Suppressor macrophage treated with lipopolysaccharide for 1 hour (primary cell): ENCODE measurements at regions not wholly inside any gene's neighbourhood (a gene's known extent, or its start where the extent isn't known, plus 50 kb on each side); places are given as distances from the start of the nearest gene placed in this dataset.

Source experiments
- DNase-seq, 3 donors: peaks; one replicate each; pipeline ENCODE4 v3.0.0-alpha.2; 2020 to 2022

- DNase-seq: no peak
Measured at GRCh38 chr7:33701927-33702326, 203.4 kb upstream of the BMPER start.

- DNase-seq: no peak
Measured at GRCh38 chr7:33702514-33703054, 202.8 kb upstream of the BMPER start.

DNA sequence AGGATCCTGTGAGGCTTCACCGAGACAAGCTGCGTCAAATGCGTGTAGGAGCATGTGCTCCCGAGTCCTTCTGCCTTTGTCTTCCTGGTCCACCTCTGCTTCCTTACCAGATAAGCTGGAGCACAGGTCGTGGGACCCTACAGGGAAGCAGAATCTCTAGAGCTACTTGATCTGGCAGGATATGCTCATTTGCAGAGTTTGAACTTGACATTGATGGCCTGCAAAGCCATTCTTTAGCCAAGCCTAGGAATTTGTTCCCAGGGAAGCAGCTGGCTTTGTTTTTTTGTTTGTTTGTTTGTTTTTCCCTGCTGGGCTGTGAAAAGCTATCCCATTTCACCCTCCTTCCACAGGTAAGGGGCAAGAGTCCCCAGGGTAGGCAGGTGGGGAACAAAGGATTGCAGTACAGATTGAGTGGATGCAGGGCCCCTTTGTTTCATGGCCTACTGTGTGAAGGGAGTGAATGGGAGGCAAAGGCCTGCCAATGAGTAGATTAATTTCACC is 200.0 kb upstream of the BMPER start:
- no peak for DNase-seq

- DNase-seq: no peak
Measured at GRCh38 chr7:33706186-33706585, 199.2 kb upstream of the BMPER start.

- no peak for DNase-seq
Measured at GRCh38 chr7:33706771-33707200, 198.6 kb upstream of the BMPER start.

DNA sequence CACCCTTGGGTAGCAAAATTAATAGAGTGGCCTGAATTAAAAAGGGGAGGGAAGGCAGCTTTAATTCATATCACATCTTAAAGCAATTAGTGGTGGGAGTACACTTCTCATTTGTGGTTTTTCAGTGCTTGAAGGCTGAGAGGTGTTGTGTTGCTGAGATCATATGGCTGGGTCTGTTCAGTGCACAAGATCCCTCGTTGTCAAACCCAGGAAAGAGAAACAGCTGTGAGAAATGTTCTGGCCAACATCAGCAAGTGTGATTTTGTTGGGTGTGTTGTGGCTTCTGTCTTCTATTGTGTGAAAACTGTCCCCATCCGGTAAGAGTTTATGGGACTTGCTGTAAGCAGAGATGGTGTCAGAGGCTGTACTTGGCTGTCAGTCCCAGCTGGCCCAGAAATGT is 197.9 kb upstream of the BMPER start:
- no peak for DNase-seq

- DNase-seq: no peak
Measured at GRCh38 chr7:33710608-33711007, 194.7 kb upstream of the BMPER start.

DNA sequence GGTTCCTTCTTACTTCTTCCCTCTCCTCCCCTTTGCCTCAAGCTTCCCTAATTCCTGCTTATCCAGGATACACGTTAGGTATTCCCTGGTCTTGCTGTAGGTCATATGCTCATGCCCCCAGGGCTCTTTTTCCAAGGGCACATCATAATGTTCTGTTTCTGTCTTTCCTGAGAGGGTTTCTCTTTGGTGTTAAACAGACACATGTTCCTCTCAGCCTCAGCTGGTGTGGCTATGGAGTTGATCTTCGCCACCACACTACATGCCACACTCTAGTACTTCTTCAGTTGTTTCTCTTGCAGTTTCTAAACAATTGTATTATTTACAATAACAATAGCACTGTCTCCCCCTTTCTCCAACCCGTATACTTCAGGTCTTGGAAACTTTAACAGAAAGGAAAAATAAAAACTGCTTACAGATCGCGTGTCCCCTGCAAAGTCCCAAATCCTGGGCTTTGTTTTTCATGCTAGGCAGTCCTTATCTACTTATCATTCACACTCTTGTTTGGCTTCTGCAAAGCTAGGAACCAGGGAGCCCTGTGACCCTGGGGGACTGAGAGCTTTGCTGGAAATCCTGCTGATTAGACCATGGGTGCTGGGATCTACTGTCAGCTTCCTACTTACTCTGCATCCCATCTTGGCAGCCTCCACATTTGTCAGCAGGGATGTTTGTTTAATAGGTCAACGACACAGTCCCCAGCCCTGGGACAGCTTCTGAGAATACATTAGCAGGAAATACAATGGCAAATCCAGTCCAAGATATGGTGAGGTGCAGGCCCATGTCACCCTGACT is 193.9 kb upstream of the BMPER start:
- no peak for DNase-seq

GRCh38 chr7:33712020-33712414 is 193.3 kb upstream of the BMPER start:
- no peak for DNase-seq

DNA sequence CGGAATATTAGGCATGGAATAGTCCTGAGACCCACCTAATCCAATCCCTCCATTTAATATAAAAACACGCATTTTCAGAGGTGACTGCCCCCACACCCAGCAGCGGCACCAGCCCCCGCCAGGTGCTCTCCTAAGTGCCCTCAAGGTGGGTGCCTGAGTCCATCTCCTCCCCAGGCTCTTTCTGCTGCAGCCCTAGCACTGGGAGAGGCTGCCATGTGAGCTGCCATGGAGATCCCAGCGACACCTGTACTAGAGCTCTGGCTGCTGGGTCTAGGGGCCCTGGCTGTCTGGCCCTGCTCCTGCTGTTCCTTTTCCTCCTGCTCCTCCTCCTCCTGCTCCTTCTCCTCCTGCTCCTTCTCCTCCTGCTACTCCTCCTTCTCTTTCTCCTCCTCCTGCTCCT is 191.1 kb upstream of the BMPER start:
- DNase-seq: no peak

DNA sequence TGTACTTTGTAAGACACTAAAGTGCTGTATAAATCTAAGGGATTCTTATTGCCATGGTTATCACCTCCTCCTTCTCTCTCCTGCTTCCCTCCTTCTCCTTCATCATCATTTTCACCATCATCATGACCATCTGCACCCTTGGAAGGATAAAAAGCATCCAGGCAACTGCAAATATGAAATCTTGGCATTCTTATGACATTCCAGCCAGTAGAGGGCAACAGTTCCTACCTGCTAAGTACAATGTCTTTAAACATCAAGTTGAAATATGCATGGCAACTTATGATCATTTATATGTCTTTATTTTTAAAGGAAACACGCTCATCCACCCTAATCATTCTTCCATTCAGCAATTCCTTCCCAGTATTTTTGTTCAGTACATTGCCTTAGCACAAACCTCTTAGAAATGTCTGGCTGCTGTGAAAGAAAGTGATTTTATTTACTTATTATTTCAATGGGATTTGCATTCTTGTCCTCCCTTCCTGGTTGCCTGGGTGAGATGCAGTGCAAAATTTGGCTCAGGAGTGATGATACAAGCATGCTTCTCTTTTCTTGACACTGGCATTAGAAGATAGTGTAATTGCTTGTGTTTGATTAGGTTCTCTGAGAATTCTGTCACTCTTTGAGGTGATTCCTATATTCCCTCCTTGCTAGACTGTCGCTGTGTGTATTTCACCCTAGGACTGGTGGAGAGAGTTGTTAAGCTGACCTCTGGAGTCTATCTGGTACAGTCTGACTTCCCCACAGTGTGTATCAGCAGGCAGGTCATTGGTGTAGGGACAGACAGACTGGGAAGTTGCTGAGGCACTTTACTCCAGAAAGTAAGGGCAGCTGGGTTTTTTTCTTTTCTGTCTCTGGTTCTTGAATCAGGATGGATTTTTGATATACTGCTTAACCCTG is 188.5 kb upstream of the BMPER start:
- DNase-seq: no peak

GRCh38 chr7:33719059-33719581 is 186.2 kb upstream of the BMPER start:
- no peak for DNase-seq

DNA sequence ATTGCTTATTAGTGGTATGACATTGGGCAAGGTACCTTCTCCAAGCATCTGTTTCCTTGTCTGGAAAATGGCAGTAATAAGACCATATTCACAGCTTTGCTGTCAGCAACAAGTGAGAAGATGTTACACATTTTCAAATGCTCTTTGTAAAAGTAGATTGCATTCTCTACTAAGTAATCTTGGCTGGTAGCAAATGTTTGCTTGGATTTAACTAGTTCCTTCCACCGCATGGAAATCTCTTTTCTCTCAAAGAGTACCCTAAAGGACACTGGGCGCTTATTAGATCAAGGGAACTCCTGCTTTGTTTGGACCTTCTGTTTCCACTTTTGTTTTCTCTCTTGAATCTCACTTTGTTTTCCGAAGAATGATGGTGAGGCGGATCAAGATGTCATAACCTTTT is 185.2 kb upstream of the BMPER start:
- no peak for DNase-seq

DNA sequence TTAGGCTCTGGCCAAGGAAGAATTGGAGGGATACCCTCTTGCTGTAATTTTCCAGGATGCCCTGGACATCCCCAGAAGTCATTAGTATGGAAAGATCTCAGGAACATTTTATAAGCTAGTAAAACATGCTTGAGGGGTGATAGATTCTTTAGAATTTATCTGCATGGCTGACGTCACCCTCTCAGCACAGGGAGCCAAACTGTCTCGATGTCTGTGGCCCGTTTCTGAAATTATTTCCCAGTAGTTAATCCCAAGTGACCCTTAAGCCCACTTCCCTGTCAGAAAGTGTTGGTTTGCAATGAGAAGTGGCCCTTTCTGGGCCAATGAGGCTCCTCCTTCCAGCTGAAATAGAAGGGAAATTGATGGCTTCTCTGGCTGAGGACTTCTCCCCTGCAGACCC is 184.5 kb upstream of the BMPER start:
- DNase-seq: no peak

DNA sequence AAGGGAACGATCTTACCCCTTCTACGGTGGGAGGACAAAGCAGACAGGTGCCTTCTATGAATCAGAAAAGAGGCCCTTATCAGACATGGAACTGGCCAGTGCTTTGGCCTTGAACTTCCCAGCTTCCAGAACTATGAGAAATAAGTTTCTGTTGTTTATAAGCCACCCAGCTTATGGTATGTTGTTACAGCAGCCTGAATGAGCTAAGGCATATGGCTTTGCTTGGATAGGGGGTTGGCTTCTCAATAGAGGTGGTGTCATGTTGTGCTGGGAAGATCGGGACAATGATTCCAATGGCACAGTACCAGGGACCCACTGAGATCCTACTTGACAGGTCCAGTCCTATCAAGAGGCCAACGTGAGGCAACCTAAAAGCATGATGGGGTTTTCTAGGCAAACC is 183.4 kb upstream of the BMPER start:
- DNase-seq: no peak

- DNase-seq: no peak
Measured at GRCh38 chr7:33722383-33723101, 182.8 kb upstream of the BMPER start.

DNA sequence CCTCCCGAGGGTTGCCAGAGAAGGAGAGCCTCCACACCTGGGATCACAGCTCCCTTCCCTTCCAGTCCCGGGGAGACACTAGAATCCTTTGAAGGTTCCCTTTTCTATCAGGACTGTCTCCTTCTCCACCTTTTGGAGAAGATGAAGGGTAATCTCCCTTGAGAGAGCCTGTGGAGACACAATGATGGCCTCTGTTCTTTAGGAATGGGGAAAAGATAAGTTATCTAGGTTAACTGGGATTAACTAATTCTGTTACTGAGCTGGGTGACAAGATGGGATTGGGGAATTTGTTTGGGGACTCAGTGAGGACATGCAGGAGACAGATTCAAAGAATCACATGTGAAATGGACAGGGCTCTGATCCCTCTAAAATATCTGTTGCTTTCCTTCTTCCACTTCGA is 181.1 kb upstream of the BMPER start:
- DNase-seq: no peak

DNA sequence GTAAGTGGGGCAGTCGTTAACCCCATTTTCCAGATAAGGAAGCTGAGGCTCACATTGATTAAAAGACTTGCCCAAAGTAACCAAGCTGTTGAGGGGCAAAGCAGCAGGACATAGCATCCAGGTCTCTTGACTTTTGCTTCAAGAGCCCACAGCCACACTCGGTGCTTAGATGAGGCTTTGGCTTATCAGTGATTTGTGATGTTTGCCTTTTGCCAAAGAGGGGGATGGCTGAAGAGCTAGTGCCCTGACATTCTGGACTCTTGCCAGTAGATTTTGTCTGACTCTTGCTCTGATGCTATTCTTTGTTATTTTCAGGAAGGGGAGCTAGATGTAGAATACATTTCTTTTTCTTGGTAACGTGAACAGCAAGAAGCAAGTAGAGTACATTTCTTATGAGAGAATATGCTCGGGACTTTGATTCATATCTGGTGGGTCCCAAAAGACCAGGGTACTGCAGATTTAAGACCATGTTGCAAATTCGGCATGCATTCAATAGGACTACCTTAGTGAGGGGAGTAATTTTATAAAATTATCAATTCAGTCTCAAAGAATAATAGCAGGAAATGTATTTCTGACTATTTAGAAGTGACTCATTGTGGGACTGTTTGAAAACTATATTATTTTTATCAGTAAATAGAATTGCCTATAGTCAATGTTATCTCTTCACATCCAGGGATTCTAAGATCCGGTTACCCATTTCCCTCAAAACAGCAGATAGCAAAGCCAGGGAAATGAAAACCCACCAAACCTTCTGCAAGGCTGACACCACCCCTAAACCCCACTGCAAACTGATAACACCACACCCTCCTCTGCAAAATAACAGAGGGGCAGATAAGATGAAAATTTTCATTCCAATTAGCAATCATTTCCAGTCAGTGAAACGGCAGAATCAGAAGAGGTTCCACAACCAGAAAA is 180.0 kb upstream of the BMPER start:
- no peak for DNase-seq

DNA sequence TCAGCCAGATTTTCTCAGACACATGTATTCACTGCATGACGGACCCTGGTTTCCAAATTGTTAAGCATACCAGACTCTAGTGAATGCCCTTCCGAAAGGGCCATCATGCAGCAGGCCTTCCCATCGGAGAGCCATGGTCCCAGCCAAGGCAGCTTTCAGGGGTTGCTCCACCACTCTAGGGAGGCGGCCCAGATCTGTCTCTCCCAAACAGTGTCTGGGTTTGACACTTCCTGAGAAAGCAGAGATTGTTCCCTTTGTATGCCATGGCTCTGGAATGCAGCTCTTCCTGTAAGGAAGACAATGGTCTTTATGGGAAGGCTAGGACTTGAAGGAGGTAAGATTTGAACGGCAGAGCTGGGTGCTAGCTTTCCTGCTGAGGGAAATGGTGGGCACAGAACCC is 178.8 kb upstream of the BMPER start:
- DNase-seq: no peak

DNA sequence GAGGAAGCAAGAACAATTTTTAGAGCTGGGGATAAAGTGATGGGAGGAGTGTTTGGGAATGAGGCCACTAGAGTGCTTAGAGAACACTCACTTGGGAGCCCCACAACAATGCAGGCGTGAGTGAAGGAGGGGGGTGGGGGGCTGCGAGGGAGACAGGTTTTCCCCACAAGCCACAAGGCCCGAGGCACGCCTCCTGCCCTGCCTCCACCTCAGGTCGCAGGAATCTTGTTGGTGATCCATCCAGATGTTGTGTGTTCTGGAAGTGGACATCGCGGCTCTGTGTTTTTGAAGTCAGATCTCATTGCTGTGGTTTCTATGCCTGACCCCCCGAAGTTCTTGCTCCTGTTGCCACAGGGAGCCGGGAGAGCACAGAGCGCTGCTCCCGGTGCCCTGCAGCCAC is 178.0 kb upstream of the BMPER start:
- no peak for DNase-seq

GRCh38 chr7:33728873-33729551 is 176.3 kb upstream of the BMPER start:
- DNase-seq: no peak
